H1 (cell line): ENCODE measurements at regions not wholly inside any gene's neighbourhood (a gene's known extent, or its start where the extent isn't known, plus 50 kb on each side); places are given as distances from the start of the nearest gene placed in this dataset.

ENCODE experiments used
- CTCF ChIA-PET: fragments of 300-600 bp; sonication (Branson Sonifier 250); formaldehyde crosslinking; loops from one replicate; lab custom pipeline; 2021; ENCODE audit not compliant: partially characterized antibody; lab: Charles Lee
- POLR2A ChIA-PET: fragments of 300-600 bp; sonication (Branson Sonifier 250); formaldehyde crosslinking; loops from one replicate; lab custom pipeline; 2021; ENCODE audit warnings: inconsistent platforms; ENCODE audit not compliant: partially characterized antibody; lab: Charles Lee
- DNase-seq, 2 experiments: peaks; one replicate each; pipeline versions ENCODE4 v3.0.0 to v3.0.0-alpha.2; 2010 to 2022; ENCODE audit warnings: low spot score in 2 of 2, low read depth in 1 of 2, mixed read lengths in 1 of 2
- FAIRE-seq: peaks from 2 replicates; lab custom pipeline; 2011; peaks lifted over from hg19 to GRCh38; lab: Jason Lieb, UNC
- H2AFZ ChIP-seq: 2 replicates; pipeline ENCODE4 v1.8.1; 2012; ENCODE audit warnings: low read length, inconsistent platforms
- H2AK5ac ChIP-seq: 2 replicates; pipeline ENCODE4 v1.6.1; 2013; ENCODE audit warnings: low read depth, low read length
- H2BK120ac ChIP-seq: replicated peaks from 2 replicates; pipeline ENCODE3; 2013; ENCODE audit warnings: low read depth, low read length, inconsistent platforms
- H2BK12ac ChIP-seq: 2 replicates; pipeline ENCODE4 v1.6.1; 2013; ENCODE audit warnings: low read depth, low read length
- H2BK15ac ChIP-seq: 2 replicates; pipeline ENCODE4 v1.6.1; 2013; ENCODE audit warnings: low read length
- H2BK20ac ChIP-seq: 2 replicates; pipeline ENCODE4 v1.6.1; 2013; ENCODE audit warnings: low read length
- H2BK5ac ChIP-seq: 2 replicates; pipeline ENCODE4 v1.6.1; 2013; ENCODE audit warnings: low read depth, low read length
- H3K14ac ChIP-seq: 2 replicates; pipeline ENCODE4 v1.6.1; 2013; ENCODE audit warnings: inconsistent platforms; ENCODE audit not compliant: insufficient read length
- H3K18ac ChIP-seq: 2 replicates; pipeline ENCODE4 v1.6.1; 2013; ENCODE audit warnings: low read length; ENCODE audit errors: extremely low read depth
- H3K23ac ChIP-seq: 2 replicates; pipeline ENCODE4 v1.6.1; 2013; ENCODE audit warnings: inconsistent platforms; ENCODE audit not compliant: insufficient read length
- H3K23me2 ChIP-seq: 2 replicates; pipeline ENCODE4 v1.6.1; 2013; ENCODE audit warnings: low read depth, low read length
- H3K27ac ChIP-seq: 2 replicates; pipeline ENCODE4 v1.6.1; 2011; ENCODE audit warnings: low read depth, low read length, inconsistent platforms
- H3K27me3 ChIP-seq, 4 experiments: replicated peaks in 1 of 4; 1 replicate in 1 of 4; 2 replicates in 3 of 4; pipeline versions ENCODE4 v1.6.1 to v1.8.1; 2011 to 2013; ENCODE audit warnings: low read length in 3 of 4, mild to moderate bottlenecking in 3 of 4, inconsistent platforms in 2 of 4, mixed read lengths in 2 of 4, moderate library complexity in 1 of 4; ENCODE audit not compliant: control insufficient read depth in 3 of 4, insufficient read depth in 3 of 4; ENCODE audit errors: extremely low read depth in 1 of 4
- H3K36me3 ChIP-seq, 4 experiments: 2 replicates each; pipeline versions ENCODE4 v1.6.1 to v1.8.1; 2011 to 2013; ENCODE audit warnings: mild to moderate bottlenecking in 4 of 4, low read length in 3 of 4, moderate library complexity in 2 of 4, control low read depth in 1 of 4, inconsistent platforms in 1 of 4; ENCODE audit not compliant: insufficient read depth in 4 of 4, control insufficient read depth in 2 of 4
- H3K4ac ChIP-seq: replicated peaks from 2 replicates; pipeline ENCODE3; 2013; ENCODE audit warnings: low read length, low read depth, mixed read lengths, inconsistent platforms; ENCODE audit not compliant: insufficient read length
- H3K4me1 ChIP-seq, 4 experiments: replicated peaks in 1 of 4; 1 replicate in 1 of 4; 2 replicates in 3 of 4; pipeline versions ENCODE4 v1.6.1 to v1.8.1; 2011 to 2013; ENCODE audit warnings: low read length in 3 of 4, inconsistent platforms in 2 of 4, mixed read lengths in 1 of 4; ENCODE audit not compliant: insufficient read depth in 4 of 4, control insufficient read depth in 3 of 4
- H3K4me2 ChIP-seq, 2 experiments: 2 replicates each; pipeline versions ENCODE4 v1.6.1 to v1.8.1; 2011 to 2013; ENCODE audit warnings: low read depth in 2 of 2, low read length in 2 of 2, control low read depth in 1 of 2, inconsistent platforms in 1 of 2, mild to moderate bottlenecking in 1 of 2; ENCODE audit not compliant: insufficient read depth in 1 of 2
- H3K4me3 ChIP-seq, 4 experiments: fragments of 200-600, 300-600 bp in 1 of 4; sonication (generic), shearing (Covaris generic), sonication (Bioruptor Twin) in 1 of 4; 2 replicates each; pipeline versions ENCODE4 v1.5.1 to v1.8.1; 2011 to 2016; ENCODE audit warnings: low read length in 4 of 4, low read depth in 3 of 4, control low read depth in 2 of 4, inconsistent platforms in 2 of 4, mild to moderate bottlenecking in 2 of 4, mixed read lengths in 1 of 4, moderate library complexity in 1 of 4; ENCODE audit not compliant: insufficient read depth in 2 of 4; ENCODE audit errors: extremely low read depth in 1 of 4
- H3K56ac ChIP-seq: replicated peaks from 2 replicates; pipeline ENCODE3; 2013; ENCODE audit warnings: low read depth, mild to moderate bottlenecking, mixed read lengths, low read length, inconsistent platforms; ENCODE audit not compliant: insufficient read length
- H3K79me1 ChIP-seq: 2 replicates; pipeline ENCODE4 v1.6.1; 2013; ENCODE audit warnings: low read depth, low read length, control low read depth
- H3K79me2 ChIP-seq, 2 experiments: 2 replicates each; pipeline versions ENCODE4 v1.6.1 to v1.8.1; 2012 to 2013; ENCODE audit warnings: low read length in 2 of 2, mild to moderate bottlenecking in 2 of 2, inconsistent platforms in 1 of 2; ENCODE audit not compliant: insufficient read depth in 2 of 2, control insufficient read depth in 1 of 2
- H3K9ac ChIP-seq, 4 experiments: replicated peaks in 1 of 4; 1 replicate in 1 of 4; 2 replicates in 3 of 4; pipeline versions ENCODE4 v1.6.1 to v1.8.1; 2011 to 2013; ENCODE audit warnings: low read depth in 3 of 4, low read length in 3 of 4, control low read depth in 2 of 4, mild to moderate bottlenecking in 2 of 4, moderate library complexity in 2 of 4, inconsistent platforms in 1 of 4; ENCODE audit errors: extremely low read depth in 1 of 4
- H3K9me3 ChIP-seq, 2 experiments: 2 replicates each; pipeline versions ENCODE4 v1.6.1 to v1.8.1; 2012 to 2013; ENCODE audit warnings: mild to moderate bottlenecking in 2 of 2, moderate library complexity in 2 of 2, control low read depth in 1 of 2, inconsistent platforms in 1 of 2, low read depth in 1 of 2, low read length in 1 of 2, mixed read lengths in 1 of 2; ENCODE audit not compliant: insufficient read depth in 2 of 2
- H4K20me1 ChIP-seq, 2 experiments: replicated peaks in 1 of 2; 2 replicates each; pipeline versions ENCODE3 to v1.8.1; 2011 to 2013; ENCODE audit warnings: inconsistent platforms in 2 of 2, low read length in 2 of 2, mild to moderate bottlenecking in 1 of 2; ENCODE audit not compliant: insufficient read depth in 2 of 2, control insufficient read depth in 1 of 2
- H4K5ac ChIP-seq: 2 replicates; pipeline ENCODE4 v1.6.1; 2013; ENCODE audit warnings: low read length, low read depth, mixed read lengths, inconsistent platforms; ENCODE audit not compliant: insufficient read length
- H4K8ac ChIP-seq: 2 replicates; pipeline ENCODE4 v1.8.0; 2013; ENCODE audit warnings: mild to moderate bottlenecking, moderate library complexity, low read length, inconsistent platforms; ENCODE audit not compliant: insufficient read depth; ENCODE audit errors: extremely low read depth
- H4K91ac ChIP-seq: replicated peaks from 2 replicates; pipeline ENCODE3; 2013; ENCODE audit warnings: low read length, mixed read lengths, inconsistent platforms; ENCODE audit not compliant: insufficient read length
- RBBP5 ChIP-seq: IDR thresholded peaks from 2 replicates; pipeline ENCODE4 v1.7.1; 2012; ENCODE audit warnings: low read depth, mild to moderate bottlenecking, inconsistent platforms, low read length, moderate library complexity, borderline replicate concordance
- SP1 ChIP-seq: IDR thresholded peaks from 2 replicates; pipeline ENCODE4 v1.6.1; 2011; ENCODE audit warnings: low read depth, low read length
- SP4 ChIP-seq: IDR thresholded peaks from 2 replicates; pipeline ENCODE4 v1.6.1; 2012; ENCODE audit warnings: low read length, inconsistent platforms
- WGBS, 2 experiments: shearing (Covaris generic) in 1 of 2; methylation state at CpG; one replicate each; pipeline versions ENCODE4 v1.1.6 to v1.1.7; 2013 to 2015; ENCODE audit warnings: low lambda C conversion rate in 2 of 2, mixed read lengths in 2 of 2, inconsistent platforms in 1 of 2, low coverage in 1 of 2, missing lambda C conversion rate in 1 of 2; ENCODE audit not compliant: insufficient replicate concordance in 2 of 2, insufficient coverage in 1 of 2, insufficient read length in 1 of 2; ENCODE audit errors: extremely low coverage in 1 of 2, missing lambda C conversion rate in 1 of 2; 5-methylcytosine and 5-hydroxymethylcytosine counted together
- TF ChIP-seq, protein P1 (sequence below): IDR thresholded peaks from 2 replicates; pipeline ENCODE4 v1.6.1; 2011; ENCODE audit warnings: low read depth, mild to moderate bottlenecking, low read length; ENCODE audit not compliant: insufficient read depth
- TF ChIP-seq, protein P2 (sequence below): IDR thresholded peaks from 2 replicates; pipeline ENCODE4 v1.6.1; 2012; ENCODE audit warnings: low read length, inconsistent platforms

DNA sequence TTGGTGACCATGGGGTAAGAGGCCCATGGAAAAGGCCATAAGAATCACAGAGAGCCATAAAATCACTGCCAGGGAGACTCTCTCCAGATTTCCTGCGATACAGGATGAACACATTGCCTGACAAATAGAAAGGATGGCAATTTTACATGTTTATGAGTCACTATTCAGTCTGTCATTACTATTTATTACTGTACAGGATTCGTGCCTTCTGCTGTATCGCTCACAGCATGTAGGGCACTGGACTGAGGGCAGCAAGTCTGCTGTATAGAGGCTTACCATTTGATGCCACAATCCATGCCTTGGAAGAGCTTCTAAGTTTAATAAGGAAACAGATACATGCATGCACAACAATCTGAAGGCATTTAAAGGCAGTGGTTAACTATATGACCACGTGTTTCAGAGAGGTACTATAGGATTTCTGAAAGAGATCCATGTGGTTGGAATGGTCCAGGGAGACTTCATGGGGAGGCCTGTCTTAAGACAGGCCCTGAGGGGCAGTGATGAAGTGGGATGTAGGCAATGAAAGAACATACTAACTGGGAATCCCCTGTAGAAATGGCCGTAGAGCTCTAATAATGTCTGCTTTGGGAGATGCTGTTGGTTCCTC, 702.4 kb upstream of the RAB6C start:
- Histone ChIP-seq H3K9ac (no peak overlapping the region), H4K5ac (no peak overlapping the region), H3K56ac (no peak overlapping the region), H3K27me3 (no peaks in the 10 kb centered on the region), H3K9me3 (peaks cover 2 to 7% of the 10 kb centered on the region in 2 experiments; a peak in 2 of 4 replicates), H4K91ac (no peak overlapping the region), H3K18ac (no peak overlapping the region), H3K23me2 (no peaks in the 10 kb centered on the region), H3K27ac (no peak overlapping the region), H3K4me1 (no peaks in the 10 kb centered on the region), H3K79me2 (no peaks in the 10 kb centered on the region), H2AFZ (no peak overlapping the region), H3K14ac (no peak overlapping the region), H3K4me2 (no peak overlapping the region), H4K20me1 (no peaks in the 10 kb centered on the region), H2BK20ac (no peak overlapping the region), H3K36me3 (no peaks in the 10 kb centered on the region), H2BK5ac (no peak overlapping the region), H2AK5ac (no peak overlapping the region), H2BK12ac (no peak overlapping the region), H3K4me3 (no peak overlapping the region), H3K23ac (no peak overlapping the region), H2BK15ac (no peak overlapping the region), H3K4ac (no peak overlapping the region), H4K8ac (no peak overlapping the region), H3K79me1 (no peaks in the 10 kb centered on the region), H2BK120ac (no peak overlapping the region)
- ChIA-PET POLR2A (no interaction called here), CTCF (interaction anchor here (3.3 kb wide), 1 partner anchor 24 kb away, joined by 15 read pairs; no protein-coding TSS in a partner anchor)
- no peak for FAIRE-seq
- no peak for DNase-seq
- 83% methylated on average over 5 of the region's 5 CpGs; no CpG with 5 or more reads in 1 of the 2 experiments for WGBS, 2 experiments
- TF ChIP-seq, protein P1, sequence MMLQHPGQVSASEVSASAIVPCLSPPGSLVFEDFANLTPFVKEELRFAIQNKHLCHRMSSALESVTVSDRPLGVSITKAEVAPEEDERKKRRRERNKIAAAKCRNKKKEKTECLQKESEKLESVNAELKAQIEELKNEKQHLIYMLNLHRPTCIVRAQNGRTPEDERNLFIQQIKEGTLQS, result no peak
- TF ChIP-seq, protein P2, sequence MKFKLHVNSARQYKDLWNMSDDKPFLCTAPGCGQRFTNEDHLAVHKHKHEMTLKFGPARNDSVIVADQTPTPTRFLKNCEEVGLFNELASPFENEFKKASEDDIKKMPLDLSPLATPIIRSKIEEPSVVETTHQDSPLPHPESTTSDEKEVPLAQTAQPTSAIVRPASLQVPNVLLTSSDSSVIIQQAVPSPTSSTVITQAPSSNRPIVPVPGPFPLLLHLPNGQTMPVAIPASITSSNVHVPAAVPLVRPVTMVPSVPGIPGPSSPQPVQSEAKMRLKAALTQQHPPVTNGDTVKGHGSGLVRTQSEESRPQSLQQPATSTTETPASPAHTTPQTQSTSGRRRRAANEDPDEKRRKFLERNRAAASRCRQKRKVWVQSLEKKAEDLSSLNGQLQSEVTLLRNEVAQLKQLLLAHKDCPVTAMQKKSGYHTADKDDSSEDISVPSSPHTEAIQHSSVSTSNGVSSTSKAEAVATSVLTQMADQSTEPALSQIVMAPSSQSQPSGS, result no peak
- no peak for TF ChIP-seq SP4
- no peak for TF ChIP-seq RBBP5
- TF ChIP-seq SP1, result no peak
